Left forelimb (tissue), 1 donor: ENCODE measurements at regions not wholly inside any gene's neighbourhood (a gene's known extent, or its start where the extent isn't known, plus 50 kb on each side); places are given as distances from the start of the nearest gene placed in this dataset.
"Not testable (repeated sequence)": the region's sequence is repeated elsewhere in the genome, so short reads cannot be mapped to it uniquely, and the experiment has no call there.

Experiments used
- DNase-seq: peaks from one replicate; pipeline ENCODE4 v3.0.0-alpha.2; 2018; ENCODE audit warnings: low spot score

- DNase-seq, result not testable (repeated sequence)
Measured at GRCh38 chr1:53399370-53400133, 59.6 kb upstream of the DMRTB1 start.

DNA sequence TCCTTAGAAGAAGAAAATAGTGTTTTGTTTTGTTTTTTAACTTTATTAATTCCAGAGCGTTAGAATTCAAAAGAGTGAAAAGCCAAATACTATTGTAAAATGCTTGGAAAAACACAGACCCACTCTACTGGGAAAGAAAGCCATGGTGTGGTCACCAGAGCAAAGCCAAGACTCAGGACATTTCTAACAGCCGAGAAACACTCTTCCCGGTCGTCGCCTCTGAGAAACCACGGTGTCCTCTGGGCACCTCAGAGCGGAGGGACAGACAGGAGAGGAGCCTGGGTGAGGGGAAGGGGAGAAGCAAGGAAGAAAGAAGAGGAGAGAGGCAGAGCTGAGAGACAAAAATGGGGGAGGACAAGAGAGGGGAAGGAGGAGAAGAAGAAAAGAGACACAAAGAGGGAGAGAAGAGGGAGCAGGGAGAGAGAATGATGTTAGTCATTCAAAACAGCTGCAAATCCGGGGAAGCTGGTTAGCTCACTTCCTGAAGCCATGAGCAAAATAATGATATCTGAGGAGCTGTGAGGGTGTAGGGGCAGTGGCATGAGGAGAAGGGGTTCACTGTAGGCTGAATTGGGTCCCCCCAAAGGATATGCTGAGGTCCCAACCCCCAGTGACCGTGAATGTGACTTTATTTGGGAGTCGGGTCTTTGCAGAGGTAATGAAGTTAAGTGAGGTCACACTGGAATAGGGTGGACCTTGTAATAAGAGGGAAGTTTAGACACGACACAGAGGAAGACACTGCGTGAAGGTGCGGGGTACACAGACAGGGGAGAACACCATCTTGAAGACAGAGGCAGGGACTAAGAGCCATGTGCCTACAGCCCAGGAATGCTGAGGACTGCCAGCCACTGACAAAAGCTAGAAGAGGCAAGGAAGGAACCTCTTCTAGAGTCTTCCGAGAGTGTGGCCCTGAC is 58.2 kb upstream of the DMRTB1 start:
- no peak for DNase-seq

DNA sequence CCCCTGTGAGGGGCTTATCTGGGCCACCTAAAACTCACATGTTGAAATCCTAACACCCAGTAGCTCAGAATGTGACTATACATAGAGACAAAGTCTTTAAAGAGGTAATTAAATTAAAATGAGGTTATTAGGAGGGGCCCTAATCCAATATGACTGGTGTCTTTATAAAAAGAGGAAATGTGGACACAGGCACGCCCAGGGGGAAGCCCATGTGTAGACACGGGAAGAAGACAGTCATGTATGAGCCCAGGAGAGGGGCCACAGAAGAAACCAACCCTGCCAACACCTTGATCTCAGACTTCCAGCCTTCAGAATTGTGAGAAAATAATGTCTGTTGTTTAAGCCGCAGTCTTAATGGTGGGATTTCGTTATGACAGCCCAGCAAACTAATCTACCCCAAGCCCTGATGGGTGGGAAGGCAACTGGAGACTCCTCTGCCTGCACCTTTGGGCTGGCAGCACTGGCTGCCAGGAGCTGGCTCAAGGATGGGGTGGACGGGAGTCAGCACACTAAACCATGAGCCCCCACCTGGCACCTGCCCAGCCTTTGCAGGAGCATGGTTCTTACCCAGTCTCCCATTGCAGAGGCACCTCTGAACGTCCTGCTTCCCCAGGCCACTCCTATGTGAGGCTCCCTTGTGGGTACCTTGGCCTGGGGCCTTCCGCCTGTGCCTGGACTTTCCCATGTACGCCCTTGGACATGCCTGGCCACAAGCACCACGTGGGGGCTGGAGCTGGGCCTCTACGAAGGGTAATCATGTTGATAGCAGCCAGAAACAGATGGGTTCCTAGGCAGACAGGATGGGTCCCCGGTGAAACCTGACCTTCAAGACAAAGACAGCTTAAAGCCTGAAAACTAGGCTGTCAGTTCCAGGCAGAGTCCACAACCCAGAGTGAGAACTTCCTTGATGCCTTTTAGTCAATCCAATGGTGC is 57.1 kb upstream of the DMRTB1 start:
- DNase-seq, result no peak

DNA sequence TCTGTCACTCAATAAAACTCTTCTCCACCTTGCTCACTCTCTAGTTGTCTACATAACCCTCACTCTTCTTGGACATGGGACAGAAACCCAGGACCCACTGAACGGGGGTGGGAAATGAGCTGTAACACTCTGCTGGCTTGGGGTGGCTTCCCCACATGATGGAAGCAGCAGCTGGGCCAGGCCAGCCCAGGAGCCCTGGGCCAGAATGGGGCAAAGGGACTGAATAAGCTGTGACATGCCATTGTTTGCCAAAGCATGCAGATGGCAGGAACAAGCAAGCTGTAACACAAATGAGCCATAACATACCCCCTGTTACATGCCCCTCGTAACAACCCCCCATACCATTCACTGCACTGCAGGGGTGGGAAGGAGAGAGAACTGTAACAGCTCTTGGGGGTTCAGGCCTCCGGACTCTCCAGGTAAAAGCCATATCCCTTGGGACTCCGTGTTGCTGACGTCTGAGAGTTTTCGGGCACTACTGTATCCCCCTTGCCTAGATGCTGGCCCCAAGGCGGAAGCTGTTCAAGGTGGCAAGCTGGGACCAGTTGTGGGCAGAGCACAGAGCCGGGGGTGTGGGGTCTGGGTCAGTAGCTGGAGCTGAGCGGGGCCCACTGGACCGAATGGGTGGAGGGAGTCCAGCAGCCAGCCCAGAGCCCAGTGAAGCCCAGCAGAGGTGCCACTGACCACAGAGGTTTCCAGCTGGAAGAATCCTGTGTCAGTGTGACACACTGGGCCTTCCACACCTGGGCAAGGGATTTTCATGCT is 56.1 kb upstream of the DMRTB1 start:
- DNase-seq, result no peak

- no peak for DNase-seq
Measured at GRCh38 chr1:53405737-53406136, 53.5 kb upstream of the DMRTB1 start.

DNA sequence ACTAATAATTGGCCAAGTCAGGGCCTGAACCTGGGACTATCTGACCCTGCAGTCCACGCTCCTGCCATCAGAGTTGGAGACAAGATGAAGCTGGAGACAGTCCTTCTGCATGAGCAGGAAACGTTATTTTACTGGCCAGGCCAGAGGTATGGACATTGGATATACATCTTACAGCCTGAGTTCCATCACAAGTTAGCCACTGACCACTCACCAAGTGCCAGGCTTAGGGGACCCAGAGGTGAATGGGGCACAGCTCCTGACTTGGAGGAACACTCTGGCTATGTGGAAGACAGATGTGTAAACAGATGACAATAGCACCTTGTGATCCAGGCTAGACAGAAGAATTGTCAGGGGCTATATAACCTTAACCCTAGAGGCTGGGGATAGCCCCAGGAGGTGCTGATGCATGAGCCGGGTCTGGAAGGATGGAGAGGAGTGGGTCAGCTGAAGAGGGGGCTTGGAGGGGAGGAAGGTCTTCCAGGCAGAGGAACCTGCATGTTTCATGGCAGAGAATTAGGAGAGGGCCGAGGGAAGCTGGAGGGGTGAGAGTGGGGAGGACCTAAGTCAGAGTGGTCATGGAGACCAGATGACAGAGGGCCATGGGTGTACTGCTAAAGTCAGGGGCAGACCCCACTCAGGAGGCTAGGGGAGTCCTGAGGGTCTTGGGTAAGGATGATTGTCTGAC is 52.5 kb upstream of the DMRTB1 start:
- no peak for DNase-seq

DNA sequence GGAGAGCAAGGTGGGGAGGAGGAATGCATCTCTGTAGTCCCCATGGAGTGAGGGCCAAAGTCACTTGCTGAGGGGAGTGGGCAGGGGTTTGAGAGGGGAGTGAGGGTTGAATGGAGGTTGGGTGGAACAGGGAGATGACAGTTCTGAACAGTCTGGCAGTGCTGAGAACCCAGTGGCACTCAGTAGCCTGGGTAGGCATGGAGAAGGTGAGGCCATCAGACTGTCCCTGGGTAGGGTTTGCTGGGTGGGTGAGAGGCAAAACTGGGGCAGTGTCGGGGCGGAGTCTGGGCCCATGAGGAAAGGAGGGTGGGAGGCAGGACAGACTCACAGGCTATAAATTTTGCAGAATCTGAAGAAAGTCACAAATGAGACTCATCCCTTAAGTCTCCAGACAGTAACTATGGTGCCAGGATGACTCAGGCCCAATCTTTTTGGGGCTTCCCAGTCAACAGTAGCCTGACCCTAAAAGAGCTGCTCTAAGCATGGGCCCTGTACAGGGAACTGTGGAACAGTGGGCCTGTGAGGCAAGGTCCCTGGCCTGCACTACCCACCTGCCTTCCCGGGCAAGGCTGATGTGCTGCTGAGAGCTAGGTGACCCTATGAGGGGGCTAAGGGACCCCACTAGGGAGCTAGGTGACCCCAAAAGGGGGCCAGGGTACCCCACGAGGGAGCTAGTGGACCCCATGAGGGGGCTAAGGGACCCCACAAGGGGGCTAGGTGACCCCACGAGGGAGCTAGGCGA is 51.0 kb upstream of the DMRTB1 start:
- no peak for DNase-seq

DNA sequence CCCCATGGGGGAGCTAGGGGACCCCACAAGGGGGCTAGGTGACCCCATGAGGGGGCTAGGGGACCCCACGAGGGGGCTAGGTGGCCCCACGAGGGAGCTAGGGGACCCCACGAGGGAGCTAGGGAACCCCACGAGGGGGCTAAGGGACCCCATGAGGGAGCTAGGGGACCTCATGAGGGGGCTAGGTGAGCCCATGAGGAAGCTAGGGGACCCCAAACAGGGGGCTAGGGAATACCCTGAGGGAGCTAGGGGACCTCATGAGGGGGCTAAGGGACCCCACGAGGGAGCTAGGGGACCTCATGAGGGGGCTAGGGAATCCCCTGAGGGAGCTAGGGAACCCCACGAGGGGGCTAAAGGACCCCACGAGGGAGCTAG is 50.5 kb upstream of the DMRTB1 start:
- no peak for DNase-seq

DNA sequence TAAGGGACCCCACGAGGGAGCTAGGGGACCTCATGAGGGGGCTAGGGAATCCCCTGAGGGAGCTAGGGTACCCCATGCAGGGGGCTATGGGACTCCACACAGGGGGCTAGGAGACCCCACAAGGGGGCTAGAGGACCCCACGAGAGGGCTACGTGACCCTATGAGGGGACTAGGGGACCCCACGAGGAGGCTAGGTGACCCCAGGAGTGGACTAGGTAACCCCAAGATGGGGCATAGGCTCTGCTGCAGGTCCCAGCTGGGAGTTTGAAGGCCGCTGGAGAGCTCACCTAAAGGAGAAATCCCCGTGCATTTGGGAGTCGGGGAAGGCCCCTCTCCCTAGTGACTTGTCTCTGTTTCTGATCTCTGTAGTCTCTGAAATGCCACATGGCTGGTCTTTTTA is 50.0 kb upstream of the DMRTB1 start:
- DNase-seq, result no peak
